Osteoblast (primary cell): ENCODE measurements at regions not wholly inside any gene's neighbourhood (a gene's known extent, or its start where the extent isn't known, plus 50 kb on each side); places are given as distances from the start of the nearest gene placed in this dataset.

ENCODE experiments used
- DNase-seq: peaks from one replicate; pipeline ENCODE4 v3.0.0; 2011; ENCODE audit warnings: low spot score, mixed read lengths; ENCODE audit not compliant: insufficient read length; ENCODE audit errors: missing footprints
- H2AFZ ChIP-seq: 2 replicates; pipeline ENCODE4 v1.6.0; 2011; ENCODE audit warnings: mild to moderate bottlenecking, low read length
- H3K27ac ChIP-seq: 2 replicates; pipeline ENCODE4 v1.5.1; 2011; ENCODE audit warnings: mild to moderate bottlenecking, low read depth, low read length, moderate library complexity
- H3K27me3 ChIP-seq: 2 replicates; pipeline ENCODE4 v1.6.0; 2012; ENCODE audit warnings: mild to moderate bottlenecking, control low read depth, inconsistent platforms, low read length, moderate library complexity; ENCODE audit not compliant: insufficient read depth
- H3K36me3 ChIP-seq: 2 replicates; pipeline ENCODE4 v1.5.1; 2011; ENCODE audit warnings: mild to moderate bottlenecking, low read length, control low read depth, moderate library complexity; ENCODE audit not compliant: insufficient read depth
- H3K4me1 ChIP-seq: 2 replicates; pipeline ENCODE4 v1.5.1; 2011; ENCODE audit warnings: mild to moderate bottlenecking, low read length, control low read depth, moderate library complexity; ENCODE audit not compliant: insufficient read depth
- H3K4me2 ChIP-seq: 2 replicates; pipeline ENCODE4 v1.6.0; 2011; ENCODE audit warnings: mild to moderate bottlenecking, low read length; ENCODE audit not compliant: insufficient read depth
- H3K4me3 ChIP-seq: fragments of 200-600 bp; sonication (generic); 3 replicates; pipeline ENCODE4 v1.5.1; 2012; ENCODE audit warnings: mild to moderate bottlenecking, low read length, inconsistent platforms; ENCODE audit not compliant: insufficient read depth
- H3K79me2 ChIP-seq: 2 replicates; pipeline ENCODE4 v1.6.0; 2012; ENCODE audit warnings: mild to moderate bottlenecking, low read length, control low read depth, inconsistent platforms; ENCODE audit not compliant: insufficient read depth
- H3K9me3 ChIP-seq: 2 replicates; pipeline ENCODE4 v1.5.1; 2011; ENCODE audit warnings: low read depth, low read length, control low read depth
- H4K20me1 ChIP-seq: 2 replicates; pipeline ENCODE4 v1.6.0; 2012; ENCODE audit warnings: mild to moderate bottlenecking, low read length, control low read depth; ENCODE audit not compliant: insufficient read depth
- TF ChIP-seq, protein P1 (sequence below): IDR thresholded peaks from 2 replicates; pipeline ENCODE4 v1.5.1; 2011; ENCODE audit warnings: mild to moderate bottlenecking, low read depth, low read length, moderate library complexity; ENCODE audit errors: extremely low read depth

DNA sequence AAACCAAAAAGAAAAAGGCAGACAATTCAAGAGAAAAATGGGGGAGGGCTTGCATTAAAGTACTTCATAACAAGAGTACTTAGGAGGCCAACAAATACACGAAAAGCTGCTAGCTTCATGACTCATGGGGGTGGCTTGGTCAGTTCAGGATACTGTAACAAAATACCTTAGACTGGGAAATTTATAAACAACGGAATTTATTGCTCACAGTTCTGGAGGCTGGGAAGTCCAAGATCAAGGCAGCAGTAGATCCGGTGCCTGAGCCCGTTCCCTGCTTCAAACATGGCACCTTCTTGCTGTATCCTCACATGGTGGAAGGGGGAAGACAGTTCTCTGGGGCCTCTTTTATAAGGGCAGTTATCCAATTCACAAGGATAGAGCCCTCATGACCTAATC, 111.4 kb downstream of the C9orf50 start:
- Histone ChIP-seq H3K27me3 (no peaks in the 10 kb centered on the region), H2AFZ (no peak overlapping the region), H3K36me3 (no peaks in the 10 kb centered on the region), H3K4me2 (no peak overlapping the region), H3K4me3 (no peak overlapping the region), H3K79me2 (no peaks in the 10 kb centered on the region), H3K27ac (peak overlapping the region; percentile 18), H3K4me1 (peaks cover 12% of the 10 kb centered on the region), H3K9me3 (peaks cover 25% of the 10 kb centered on the region), H4K20me1 (no peaks in the 10 kb centered on the region)
- DNase-seq, result peak; percentile 92
- TF ChIP-seq, protein P1, sequence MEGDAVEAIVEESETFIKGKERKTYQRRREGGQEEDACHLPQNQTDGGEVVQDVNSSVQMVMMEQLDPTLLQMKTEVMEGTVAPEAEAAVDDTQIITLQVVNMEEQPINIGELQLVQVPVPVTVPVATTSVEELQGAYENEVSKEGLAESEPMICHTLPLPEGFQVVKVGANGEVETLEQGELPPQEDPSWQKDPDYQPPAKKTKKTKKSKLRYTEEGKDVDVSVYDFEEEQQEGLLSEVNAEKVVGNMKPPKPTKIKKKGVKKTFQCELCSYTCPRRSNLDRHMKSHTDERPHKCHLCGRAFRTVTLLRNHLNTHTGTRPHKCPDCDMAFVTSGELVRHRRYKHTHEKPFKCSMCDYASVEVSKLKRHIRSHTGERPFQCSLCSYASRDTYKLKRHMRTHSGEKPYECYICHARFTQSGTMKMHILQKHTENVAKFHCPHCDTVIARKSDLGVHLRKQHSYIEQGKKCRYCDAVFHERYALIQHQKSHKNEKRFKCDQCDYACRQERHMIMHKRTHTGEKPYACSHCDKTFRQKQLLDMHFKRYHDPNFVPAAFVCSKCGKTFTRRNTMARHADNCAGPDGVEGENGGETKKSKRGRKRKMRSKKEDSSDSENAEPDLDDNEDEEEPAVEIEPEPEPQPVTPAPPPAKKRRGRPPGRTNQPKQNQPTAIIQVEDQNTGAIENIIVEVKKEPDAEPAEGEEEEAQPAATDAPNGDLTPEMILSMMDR, result no peak

DNA sequence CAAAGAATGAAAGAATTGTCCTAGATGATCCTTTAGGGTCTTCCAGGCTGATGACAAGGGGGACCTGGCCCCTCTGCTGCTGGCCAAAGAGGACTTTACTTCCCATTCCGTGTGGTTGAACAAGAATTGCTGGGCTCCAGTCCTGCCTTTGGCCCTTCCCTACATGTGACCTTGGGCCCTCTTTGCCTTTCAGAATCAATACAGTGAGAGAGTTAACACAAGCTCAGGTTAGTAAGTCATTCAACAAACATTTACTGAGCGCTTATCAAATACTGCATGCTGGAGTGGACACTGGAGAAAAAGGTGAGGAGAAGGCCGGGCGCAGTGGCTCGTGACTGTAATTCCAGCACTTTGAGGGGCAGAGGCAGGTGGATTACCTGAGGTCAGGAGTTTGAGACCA, 113.1 kb downstream of the C9orf50 start:
- DNase-seq, result no peak
- H3K4me1 ChIP-seq, result peaks cover 12% of the 10 kb centered on the region
- peaks cover 22% of the 10 kb centered on the region for H3K9me3 ChIP-seq

DNA sequence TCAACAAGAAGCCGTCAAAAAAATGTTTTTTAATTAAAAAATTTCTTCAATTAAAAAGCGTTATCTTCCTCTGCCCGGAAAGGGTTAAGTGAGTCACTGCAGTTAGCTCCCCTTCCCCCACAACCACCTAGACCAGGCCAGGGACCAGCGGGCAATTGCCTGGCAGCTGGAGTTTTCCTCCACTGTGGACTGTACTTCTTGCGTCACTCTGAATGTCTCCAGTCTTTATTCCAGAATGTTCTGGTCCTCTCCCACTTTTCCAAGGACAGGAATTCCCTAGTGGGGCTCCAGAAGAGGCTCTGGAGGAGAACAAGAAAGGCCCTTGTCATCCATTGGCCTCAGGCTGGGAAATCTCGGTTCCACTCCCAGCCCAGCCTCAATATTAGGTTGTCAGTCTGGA, 114.0 kb downstream of the C9orf50 start:
- H4K20me1 ChIP-seq, result no peaks in the 10 kb centered on the region
- no peak overlapping the region for H3K4me2 ChIP-seq
- H3K9me3 ChIP-seq, result peaks cover 18% of the 10 kb centered on the region
- H3K4me3 ChIP-seq, result no peak overlapping the region
- DNase-seq, result no peak
- TF ChIP-seq, protein P1, result no peak
- peak overlapping the region; percentile 7 for H3K27ac ChIP-seq
- no peak overlapping the region for H2AFZ ChIP-seq
- H3K36me3 ChIP-seq, result no peaks in the 10 kb centered on the region
- H3K27me3 ChIP-seq, result no peaks in the 10 kb centered on the region
- H3K79me2 ChIP-seq, result no peaks in the 10 kb centered on the region
- peaks cover 12% of the 10 kb centered on the region for H3K4me1 ChIP-seq

More for the DNA sequence above, 113.1 kb downstream of the C9orf50 start:
- Histone ChIP-seq H3K36me3 (no peaks in the 10 kb centered on the region), H2AFZ (no peak overlapping the region), H3K27ac (no peak overlapping the region), H3K27me3 (no peaks in the 10 kb centered on the region), H3K4me2 (no peak overlapping the region), H4K20me1 (no peaks in the 10 kb centered on the region), H3K4me3 (no peak overlapping the region), H3K79me2 (no peaks in the 10 kb centered on the region)
- TF ChIP-seq, protein P1, result no peak

DNA sequence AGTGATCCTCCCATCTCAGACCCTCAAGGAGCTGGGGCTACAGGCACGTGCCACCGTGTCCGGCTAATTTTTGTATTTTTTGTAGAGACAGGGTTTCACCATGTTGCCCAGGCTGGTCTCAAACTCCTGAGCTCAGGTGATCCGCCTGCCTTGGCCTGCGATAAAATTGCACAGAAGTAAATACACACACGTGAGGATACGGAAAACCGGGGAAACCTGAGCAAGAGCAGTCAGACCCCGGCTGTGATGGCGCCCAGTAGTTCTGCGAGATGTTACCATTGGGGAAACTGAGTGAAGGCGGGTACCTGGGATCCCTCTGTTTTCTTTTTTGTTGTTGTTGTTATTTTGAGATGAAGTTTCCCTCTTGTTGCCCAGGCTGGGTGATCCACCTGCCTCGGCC, 114.9 kb downstream of the C9orf50 start:
- DNase-seq, result no peak
- Histone ChIP-seq H3K79me2 (no peaks in the 10 kb centered on the region), H3K36me3 (peaks cover 2% of the 10 kb centered on the region), H3K4me1 (peaks cover 12% of the 10 kb centered on the region), H3K9me3 (peaks cover 11% of the 10 kb centered on the region), H3K4me3 (no peak overlapping the region), H2AFZ (no peak overlapping the region), H3K27me3 (no peaks in the 10 kb centered on the region), H4K20me1 (no peaks in the 10 kb centered on the region), H3K4me2 (no peak overlapping the region), H3K27ac (no peak overlapping the region)
- TF ChIP-seq, protein P1, result no peak
